ENCODE measurements at regions not wholly inside any gene's neighbourhood (a gene's known extent, or its start where the extent isn't known, plus 50 kb on each side); places are given as distances from the start of the nearest gene placed in this dataset.

DNA sequence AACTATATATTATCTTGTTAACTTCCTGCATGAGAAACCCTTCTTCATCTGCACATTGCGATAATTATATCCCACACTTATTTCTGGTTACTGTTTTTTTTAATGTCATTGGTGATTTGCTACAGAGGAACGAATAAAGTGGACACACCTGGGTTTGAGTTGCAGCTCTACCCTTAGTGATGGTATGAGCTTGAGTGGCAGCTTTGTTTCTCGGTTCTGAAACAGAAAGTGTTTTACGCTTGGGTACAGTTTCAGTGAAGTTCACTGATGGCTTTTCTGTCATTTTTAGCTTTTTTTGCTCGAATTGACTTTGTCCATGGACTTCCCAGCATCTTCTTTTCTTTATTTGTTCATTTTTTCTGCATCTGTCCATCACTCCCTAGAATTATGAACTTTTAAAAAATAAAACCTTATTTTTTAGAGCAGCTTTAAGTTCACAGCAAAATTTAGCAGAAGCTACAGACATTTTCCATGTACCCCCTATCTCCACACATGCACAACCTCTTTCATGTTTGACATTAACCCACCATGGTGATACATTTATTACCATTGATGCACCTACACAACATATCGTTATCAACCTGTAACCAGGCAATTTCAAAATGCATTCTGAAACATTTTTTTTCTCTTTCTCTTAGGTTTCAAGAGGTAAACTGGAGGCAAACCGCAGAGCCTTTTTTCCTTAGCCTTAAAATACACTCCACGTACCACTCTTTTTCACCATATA is 1041.6 kb upstream of the PRKX start:
- TF ChIP-seq, protein P1, sequence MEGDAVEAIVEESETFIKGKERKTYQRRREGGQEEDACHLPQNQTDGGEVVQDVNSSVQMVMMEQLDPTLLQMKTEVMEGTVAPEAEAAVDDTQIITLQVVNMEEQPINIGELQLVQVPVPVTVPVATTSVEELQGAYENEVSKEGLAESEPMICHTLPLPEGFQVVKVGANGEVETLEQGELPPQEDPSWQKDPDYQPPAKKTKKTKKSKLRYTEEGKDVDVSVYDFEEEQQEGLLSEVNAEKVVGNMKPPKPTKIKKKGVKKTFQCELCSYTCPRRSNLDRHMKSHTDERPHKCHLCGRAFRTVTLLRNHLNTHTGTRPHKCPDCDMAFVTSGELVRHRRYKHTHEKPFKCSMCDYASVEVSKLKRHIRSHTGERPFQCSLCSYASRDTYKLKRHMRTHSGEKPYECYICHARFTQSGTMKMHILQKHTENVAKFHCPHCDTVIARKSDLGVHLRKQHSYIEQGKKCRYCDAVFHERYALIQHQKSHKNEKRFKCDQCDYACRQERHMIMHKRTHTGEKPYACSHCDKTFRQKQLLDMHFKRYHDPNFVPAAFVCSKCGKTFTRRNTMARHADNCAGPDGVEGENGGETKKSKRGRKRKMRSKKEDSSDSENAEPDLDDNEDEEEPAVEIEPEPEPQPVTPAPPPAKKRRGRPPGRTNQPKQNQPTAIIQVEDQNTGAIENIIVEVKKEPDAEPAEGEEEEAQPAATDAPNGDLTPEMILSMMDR (IDR thresholded peaks at IDR 0.05) = no peak
- no peak for TF ChIP-seq ZFX (IDR thresholded peaks at IDR 0.05; ENCODE audit: borderline replicate concordance)
